IMR-90 (cell line): ENCODE measurements at regions not wholly inside any gene's neighbourhood (a gene's known extent, or its start where the extent isn't known, plus 50 kb on each side); places are given as distances from the start of the nearest gene placed in this dataset.

Source experiments
- ATAC-seq: fragments of 200-7000 bp; cut with Tn5 transposase; 2 replicates; pipeline ENCODE4 v1.9.1; 2020; ENCODE audit warnings: low read depth, mild to moderate bottlenecking, moderate library complexity
- BruUV-seq: library from RNA; stranded (reverse); fragments of 400-500 nt; replicated peaks from 2 replicates; lab custom pipeline; 2021; lab: Mats Ljungman, UMichigan
- CTCF ChIA-PET: fragments of 300-600 bp; formaldehyde crosslinking; extraction: SDS; loops from one replicate; lab custom pipeline; 2021; ENCODE audit warnings: antibody characterized with exemption; lab: Yijun Ruan, JAX
- POLR2A ChIA-PET: fragments of 300-600 bp; sonication (Branson Sonifier 250); formaldehyde crosslinking; loops from one replicate; lab custom pipeline; 2022; ENCODE audit warnings: antibody characterized with exemption; ENCODE audit not compliant: unreplicated experiment; lab: Charles Lee
- DNase-seq: peaks from one replicate; pipeline ENCODE4 v3.0.0; 2013
- H2AFZ ChIP-seq: replicated peaks from 2 replicates; pipeline ENCODE3; 2013; ENCODE audit warnings: low read length, mild to moderate bottlenecking; ENCODE audit not compliant: poor library complexity
- H2AK5ac ChIP-seq: 2 replicates; pipeline ENCODE4 v1.6.1; 2013; ENCODE audit warnings: low read depth, low read length, inconsistent platforms
- H2AK9ac ChIP-seq: replicated peaks from 2 replicates; pipeline ENCODE3; 2013; ENCODE audit warnings: mild to moderate bottlenecking, low read depth, low read length, moderate library complexity; ENCODE audit not compliant: poor library complexity
- H2BK120ac ChIP-seq: 2 replicates; pipeline ENCODE4 v1.6.1; 2013; ENCODE audit warnings: low read depth, low read length, inconsistent platforms
- H2BK15ac ChIP-seq: 3 replicates; pipeline ENCODE4 v1.6.1; 2013; ENCODE audit warnings: low read depth, low read length, inconsistent platforms
- H2BK20ac ChIP-seq: 2 replicates; pipeline ENCODE4 v1.6.1; 2013; ENCODE audit warnings: low read depth, mild to moderate bottlenecking, inconsistent platforms, low read length, moderate library complexity
- H2BK5ac ChIP-seq: 2 replicates; pipeline ENCODE4 v1.6.1; 2013; ENCODE audit warnings: mild to moderate bottlenecking, low read depth, low read length, inconsistent platforms; ENCODE audit not compliant: poor library complexity, severe bottlenecking
- H3K14ac ChIP-seq: replicated peaks from 2 replicates; pipeline ENCODE4 v1.6.1; 2013; ENCODE audit warnings: low read depth, low read length, inconsistent platforms
- H3K18ac ChIP-seq: 2 replicates; pipeline ENCODE4 v1.6.1; 2013; ENCODE audit warnings: low read depth, low read length, control low read depth
- H3K23ac ChIP-seq: 2 replicates; pipeline ENCODE4 v1.6.1; 2013; ENCODE audit warnings: low read depth, low read length, inconsistent platforms
- H3K27ac ChIP-seq: 2 replicates; pipeline ENCODE4 v1.5.1; 2013; ENCODE audit warnings: mild to moderate bottlenecking, control low read depth, low read length; ENCODE audit not compliant: insufficient read depth
- H3K27me3 ChIP-seq: 2 replicates; pipeline ENCODE4 v1.6.1; 2013; ENCODE audit warnings: low read length; ENCODE audit not compliant: control insufficient read depth, insufficient read depth
- H3K36me3 ChIP-seq: 2 replicates; pipeline ENCODE4 v1.6.1; 2013; ENCODE audit warnings: low read length, mixed read lengths; ENCODE audit not compliant: control insufficient read depth, insufficient read depth
- H3K4ac ChIP-seq: 2 replicates; pipeline ENCODE4 v1.6.1; 2013; ENCODE audit warnings: low read depth, low read length, inconsistent platforms
- H3K4me1 ChIP-seq: 2 replicates; pipeline ENCODE4 v1.6.1; 2013; ENCODE audit warnings: low read length, mixed read lengths; ENCODE audit not compliant: control insufficient read depth, insufficient read depth
- H3K4me2 ChIP-seq: 2 replicates; pipeline ENCODE4 v1.6.1; 2013; ENCODE audit warnings: low read depth, mild to moderate bottlenecking, control low read depth, low read length, moderate library complexity
- H3K4me3 ChIP-seq: 2 replicates; pipeline ENCODE4 v1.5.1; 2013; ENCODE audit warnings: low read depth, mild to moderate bottlenecking, control low read depth, low read length, moderate library complexity; ENCODE audit not compliant: insufficient read depth
- H3K56ac ChIP-seq: 2 replicates; pipeline ENCODE4 v1.6.1; 2013; ENCODE audit warnings: low read length, inconsistent platforms; ENCODE audit not compliant: insufficient read depth; ENCODE audit errors: extremely low read depth
- H3K79me1 ChIP-seq, 2 experiments: 2 replicates each; pipeline ENCODE4 v1.6.1; 2013; ENCODE audit warnings: low read length in 2 of 2, inconsistent platforms in 1 of 2, low read depth in 1 of 2
- H3K9ac ChIP-seq: 2 replicates; pipeline ENCODE4 v1.6.1; 2013; ENCODE audit warnings: low read depth, low read length, control low read depth
- H3K9me1 ChIP-seq: 2 replicates; pipeline ENCODE4 v1.6.1; 2013; ENCODE audit warnings: low read length, inconsistent platforms; ENCODE audit not compliant: insufficient read depth
- H3K9me3 ChIP-seq: 2 replicates; pipeline ENCODE4 v1.6.1; 2013; ENCODE audit warnings: low read length; ENCODE audit not compliant: control insufficient read depth, insufficient read depth
- H4K20me1 ChIP-seq: 2 replicates; pipeline ENCODE4 v1.6.1; 2013; ENCODE audit warnings: low read length, inconsistent platforms; ENCODE audit not compliant: insufficient read depth
- H4K5ac ChIP-seq: 2 replicates; pipeline ENCODE4 v1.6.1; 2013; ENCODE audit warnings: mild to moderate bottlenecking, low read depth, low read length, control low read depth
- H4K8ac ChIP-seq, 2 experiments: 2 replicates each; pipeline ENCODE4 v1.6.1; 2013; ENCODE audit warnings: low read depth in 2 of 2, low read length in 2 of 2, control low read depth in 1 of 2, inconsistent platforms in 1 of 2
- H4K91ac ChIP-seq: 2 replicates; pipeline ENCODE4 v1.6.1; 2013; ENCODE audit warnings: low read depth, low read length, inconsistent platforms; ENCODE audit not compliant: insufficient read depth
- BHLHE40 ChIP-seq: fragments of 150-350 bp; IDR thresholded peaks from 2 replicates; pipeline ENCODE4 v1.6.1; 2016; ENCODE audit warnings: mild to moderate bottlenecking, low read depth, low read length
- CHD1 ChIP-seq: IDR thresholded peaks from 2 replicates; pipeline ENCODE4 v1.6.1; 2012; ENCODE audit warnings: low read depth, low read length, improper control_type of control experiment
- MXI1 ChIP-seq: IDR thresholded peaks from 2 replicates; pipeline ENCODE4 v1.6.1; 2012; ENCODE audit warnings: low read depth, mild to moderate bottlenecking, low read length, moderate library complexity, borderline replicate concordance
- RFX5 ChIP-seq: IDR thresholded peaks from 2 replicates; pipeline ENCODE4 v1.8.0; 2012; ENCODE audit warnings: low read depth, mild to moderate bottlenecking, low read length, moderate library complexity
- SMC3 ChIP-seq: fragments of 150-350 bp; IDR thresholded peaks from 2 replicates; pipeline ENCODE4 v1.6.1; 2016; ENCODE audit warnings: low read depth, mild to moderate bottlenecking, antibody characterized with exemption, low read length, moderate library complexity
- dilution Hi-C: fragments of 300-500 bp; cut with HindIII; formaldehyde crosslinking; loops from one replicate; pipeline ENCODE4 v1.14.3; 2018; ENCODE audit warnings: low sequenced_read_pairs; ENCODE audit not compliant: unreplicated experiment
- in situ Hi-C: fragments of 300-500 bp; cut with MboI; formaldehyde crosslinking; loops from 3 replicates; pipeline ENCODE4 v1.14.3; 2019; ENCODE audit warnings: low sequenced_read_pairs, inconsistent platforms, mixed read lengths
- intact Hi-C: fragments of 100-400 bp; cut with micrococcal nuclease; formaldehyde crosslinking; loops from 2 replicates; pipeline ENCODE4 v1.10.0; 2022
- TF ChIP-seq, protein P1 (sequence below): conservative IDR thresholded peaks from 2 replicates; pipeline ENCODE4 v1.5.1; 2012; ENCODE audit warnings: mild to moderate bottlenecking, low read depth, low read length, improper control_type of control experiment

GRCh38 chr13:78247362-78247761 is 328.7 kb upstream of the EDNRB start:
- H3K14ac ChIP-seq: no peak overlapping the region
- H2BK120ac ChIP-seq: no peak overlapping the region
- no peak overlapping the region for H2AK5ac ChIP-seq
- H2BK5ac ChIP-seq: no peak overlapping the region
- no peak overlapping the region for H4K8ac ChIP-seq
- no peak overlapping the region for H3K23ac ChIP-seq
- BruUV-seq: no TSS peak
- H3K27me3 ChIP-seq: no peaks in the 10 kb centered on the region
- H3K79me1 ChIP-seq: no peaks in the 10 kb centered on the region
- in situ Hi-C loops: no loop called here
- no peak overlapping the region for H4K91ac ChIP-seq
- no peak overlapping the region for H2BK20ac ChIP-seq
- intact Hi-C loops: no loop called here
- H3K4ac ChIP-seq: no peak overlapping the region
- no peak overlapping the region for H3K27ac ChIP-seq
- ChIA-PET POLR2A (no interaction called here), CTCF (no interaction called here)
- no peak overlapping the region for H2BK15ac ChIP-seq
- no peak overlapping the region for H2AFZ ChIP-seq
- DNase-seq: no peak
- H4K20me1 ChIP-seq: no peaks in the 10 kb centered on the region
- dilution Hi-C loops: no loop called here
- no peaks in the 10 kb centered on the region for H3K4me1 ChIP-seq
- H3K9me3 ChIP-seq: no peaks in the 10 kb centered on the region
- no peak overlapping the region for H3K4me3 ChIP-seq
- no peak overlapping the region for H3K9ac ChIP-seq
- no peak for TF ChIP-seq MXI1
- no peak for TF ChIP-seq RFX5
- TF ChIP-seq, protein P1, sequence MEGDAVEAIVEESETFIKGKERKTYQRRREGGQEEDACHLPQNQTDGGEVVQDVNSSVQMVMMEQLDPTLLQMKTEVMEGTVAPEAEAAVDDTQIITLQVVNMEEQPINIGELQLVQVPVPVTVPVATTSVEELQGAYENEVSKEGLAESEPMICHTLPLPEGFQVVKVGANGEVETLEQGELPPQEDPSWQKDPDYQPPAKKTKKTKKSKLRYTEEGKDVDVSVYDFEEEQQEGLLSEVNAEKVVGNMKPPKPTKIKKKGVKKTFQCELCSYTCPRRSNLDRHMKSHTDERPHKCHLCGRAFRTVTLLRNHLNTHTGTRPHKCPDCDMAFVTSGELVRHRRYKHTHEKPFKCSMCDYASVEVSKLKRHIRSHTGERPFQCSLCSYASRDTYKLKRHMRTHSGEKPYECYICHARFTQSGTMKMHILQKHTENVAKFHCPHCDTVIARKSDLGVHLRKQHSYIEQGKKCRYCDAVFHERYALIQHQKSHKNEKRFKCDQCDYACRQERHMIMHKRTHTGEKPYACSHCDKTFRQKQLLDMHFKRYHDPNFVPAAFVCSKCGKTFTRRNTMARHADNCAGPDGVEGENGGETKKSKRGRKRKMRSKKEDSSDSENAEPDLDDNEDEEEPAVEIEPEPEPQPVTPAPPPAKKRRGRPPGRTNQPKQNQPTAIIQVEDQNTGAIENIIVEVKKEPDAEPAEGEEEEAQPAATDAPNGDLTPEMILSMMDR: no peak
- no peak for TF ChIP-seq CHD1
- TF ChIP-seq SMC3: no peak
- TF ChIP-seq BHLHE40: no peak
- H3K56ac ChIP-seq: no peak overlapping the region
- H4K5ac ChIP-seq: no peak overlapping the region
- no peak overlapping the region for H2AK9ac ChIP-seq
- H3K18ac ChIP-seq: no peak overlapping the region
- no peak for ATAC-seq
- no peaks in the 10 kb centered on the region for H3K9me1 ChIP-seq
- H3K36me3 ChIP-seq: no peaks in the 10 kb centered on the region
- no peak overlapping the region for H3K4me2 ChIP-seq
